LNCaP clone FGC (cell line): ENCODE measurements at regions not wholly inside any gene's neighbourhood (a gene's known extent, or its start where the extent isn't known, plus 50 kb on each side); places are given as distances from the start of the nearest gene placed in this dataset.
A peak's percentile ranks its signal among the peaks of the same experiment; 100 is the strongest.
"Not testable (repeated sequence)": the region's sequence is repeated elsewhere in the genome, so short reads cannot be mapped to it uniquely, and the experiment has no call there.

Source experiments
- DNase-seq: peaks from one replicate; pipeline ENCODE4 v3.0.0-alpha.2; 2011; ENCODE audit warnings: low read depth
- H3K4me3 ChIP-seq: 2 replicates; pipeline ENCODE4 v1.5.1; 2011; ENCODE audit warnings: mild to moderate bottlenecking, low read depth, low read length, control low read depth
- CTCF ChIP-seq: IDR thresholded peaks from 2 replicates; pipeline ENCODE4 v1.5.1; 2012; ENCODE audit warnings: mild to moderate bottlenecking; ENCODE audit not compliant: control insufficient read depth, insufficient read depth; ENCODE audit errors: extremely low read depth

GRCh38 chr15:78708713-78709260 is 67.8 kb upstream of the CHRNB4 start:
- no peak for TF ChIP-seq CTCF
- DNase-seq, result no peak
- no peak overlapping the region for H3K4me3 ChIP-seq

- DNase-seq, H3K4me3 ChIP-seq: not testable (repeated sequence)
Measured at GRCh38 chr15:78706481-78707235, 65.6 kb upstream of the CHRNB4 start.

GRCh38 chr15:78703334-78704056 is 62.5 kb upstream of the CHRNB4 start:
- H3K4me3 ChIP-seq, DNase-seq: not testable (repeated sequence)

GRCh38 chr15:78702609-78703333 is 61.8 kb upstream of the CHRNB4 start:
- TF ChIP-seq CTCF, result no peak
- DNase-seq, result no peak
- H3K4me3 ChIP-seq, result no peak overlapping the region

GRCh38 chr15:78697449-78697848 is 56.4 kb upstream of the CHRNB4 start:
- TF ChIP-seq CTCF, result no peak
- H3K4me3 ChIP-seq, result no peak overlapping the region
- DNase-seq, result no peak

GRCh38 chr15:78696436-78696835 is 55.4 kb upstream of the CHRNB4 start:
- TF ChIP-seq CTCF, result no peak
- no peak for DNase-seq
- H3K4me3 ChIP-seq, result no peak overlapping the region

GRCh38 chr15:78695854-78696253 is 54.8 kb upstream of the CHRNB4 start:
- DNase-seq, result peak; percentile 13
- 0 out of 2 replicates have a peak, but pooled peaks have one; percentile 18 for TF ChIP-seq CTCF
- H3K4me3 ChIP-seq, result no peak overlapping the region
